Astrocyte (in vitro differentiated cells and primary cell): ENCODE measurements at regions not wholly inside any gene's neighbourhood (a gene's known extent, or its start where the extent isn't known, plus 50 kb on each side); places are given as distances from the start of the nearest gene placed in this dataset.

ENCODE experiments used
- EZH2 ChIP-seq: IDR thresholded peaks from 2 replicates; pipeline ENCODE4 v1.6.1; 2012; ENCODE audit warnings: mild to moderate bottlenecking, low read length, inconsistent platforms; ENCODE audit not compliant: insufficient read depth
- TF ChIP-seq, protein P1 (sequence below): IDR thresholded peaks from 2 replicates; pipeline ENCODE4 v1.5.1; 2011; ENCODE audit warnings: low read depth, mild to moderate bottlenecking, inconsistent platforms, low read length, moderate library complexity; ENCODE audit not compliant: insufficient read depth

DNA sequence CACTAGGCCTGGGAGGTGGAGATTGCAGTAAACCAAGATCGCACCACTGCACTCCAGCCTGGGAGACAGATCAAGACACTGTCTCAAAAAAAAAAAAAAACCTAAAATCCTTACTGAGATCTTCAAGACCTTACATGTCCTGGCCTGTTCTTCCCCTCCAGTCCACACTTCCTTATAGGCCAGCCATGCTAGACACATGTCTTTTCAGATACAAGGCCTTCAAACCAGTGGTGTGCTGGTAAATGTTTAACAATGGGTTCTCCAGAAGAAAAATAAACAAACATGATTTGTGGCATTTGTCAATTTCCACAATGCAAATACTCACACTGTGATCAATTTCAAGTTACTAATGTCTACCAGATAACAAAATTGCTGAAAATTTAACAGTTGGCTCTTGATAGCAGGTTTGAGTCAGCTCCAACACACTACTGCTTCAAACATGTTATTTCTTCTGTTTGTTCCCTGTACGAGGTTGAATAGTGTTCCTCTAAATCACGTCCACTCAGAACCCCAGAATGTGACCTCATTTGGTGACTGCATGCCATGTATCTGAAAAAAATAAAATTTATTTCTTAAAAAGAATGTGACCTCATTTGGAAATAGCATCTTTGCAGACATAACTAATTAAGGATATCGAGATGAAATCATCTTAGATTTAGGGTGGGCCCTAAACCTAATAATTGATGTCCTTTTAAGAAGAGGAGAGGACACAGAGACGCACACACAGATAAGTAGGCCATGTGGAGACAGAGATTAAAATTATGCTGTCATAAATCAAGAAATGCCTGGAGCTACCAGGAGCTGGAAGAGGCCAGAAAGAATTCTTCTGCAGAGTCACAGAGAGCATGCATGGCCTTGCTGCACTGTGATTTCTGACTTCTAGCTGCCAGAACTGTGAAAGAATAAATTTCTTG is 144.4 kb downstream of the ZNF674 start:
- TF ChIP-seq, protein P1, sequence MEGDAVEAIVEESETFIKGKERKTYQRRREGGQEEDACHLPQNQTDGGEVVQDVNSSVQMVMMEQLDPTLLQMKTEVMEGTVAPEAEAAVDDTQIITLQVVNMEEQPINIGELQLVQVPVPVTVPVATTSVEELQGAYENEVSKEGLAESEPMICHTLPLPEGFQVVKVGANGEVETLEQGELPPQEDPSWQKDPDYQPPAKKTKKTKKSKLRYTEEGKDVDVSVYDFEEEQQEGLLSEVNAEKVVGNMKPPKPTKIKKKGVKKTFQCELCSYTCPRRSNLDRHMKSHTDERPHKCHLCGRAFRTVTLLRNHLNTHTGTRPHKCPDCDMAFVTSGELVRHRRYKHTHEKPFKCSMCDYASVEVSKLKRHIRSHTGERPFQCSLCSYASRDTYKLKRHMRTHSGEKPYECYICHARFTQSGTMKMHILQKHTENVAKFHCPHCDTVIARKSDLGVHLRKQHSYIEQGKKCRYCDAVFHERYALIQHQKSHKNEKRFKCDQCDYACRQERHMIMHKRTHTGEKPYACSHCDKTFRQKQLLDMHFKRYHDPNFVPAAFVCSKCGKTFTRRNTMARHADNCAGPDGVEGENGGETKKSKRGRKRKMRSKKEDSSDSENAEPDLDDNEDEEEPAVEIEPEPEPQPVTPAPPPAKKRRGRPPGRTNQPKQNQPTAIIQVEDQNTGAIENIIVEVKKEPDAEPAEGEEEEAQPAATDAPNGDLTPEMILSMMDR, result no peak
- TF ChIP-seq EZH2, result no peak
